Neural progenitor cell (in vitro differentiated cells): ENCODE measurements at regions not wholly inside any gene's neighbourhood (a gene's known extent, or its start where the extent isn't known, plus 50 kb on each side); places are given as distances from the start of the nearest gene placed in this dataset.

Source experiments
- EZH2 ChIP-seq: fragments of 200-600 bp; sonication (generic); IDR thresholded peaks from 2 replicates; pipeline ENCODE4 v1.6.1; 2017; ENCODE audit warnings: antibody characterized with exemption, mild to moderate bottlenecking, moderate library complexity
- EZH2phosphoT487 ChIP-seq: fragments of 200-600 bp; sonication (generic); IDR thresholded peaks from 2 replicates; pipeline ENCODE4 v1.6.1; 2017; ENCODE audit warnings: antibody characterized with exemption
- TF ChIP-seq, protein P1 (sequence below): fragments of 200-600 bp; sonication (generic); IDR thresholded peaks from 2 replicates; pipeline ENCODE4 v1.5.1; 2017; ENCODE audit warnings: antibody characterized with exemption, mild to moderate bottlenecking

DNA sequence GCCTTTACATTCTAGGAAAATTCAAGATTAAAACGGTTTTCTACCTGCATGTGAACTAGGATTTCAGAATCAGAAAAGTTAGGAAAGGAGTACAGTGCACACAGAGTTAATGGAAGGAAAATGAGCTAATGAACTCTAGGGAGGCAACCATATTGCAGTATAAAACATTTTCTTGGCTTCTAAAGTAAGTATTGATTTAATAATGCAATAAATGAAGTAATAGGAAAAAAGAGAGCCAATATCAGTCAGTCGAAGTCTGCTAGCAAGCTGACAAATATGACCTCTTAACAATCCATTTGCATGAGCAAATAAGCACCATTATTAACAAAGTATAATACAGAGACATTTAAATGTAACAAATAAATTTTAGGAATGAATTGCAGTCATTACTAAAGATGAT is 80.2 kb upstream of the COL3A1 start:
- TF ChIP-seq, protein P1, sequence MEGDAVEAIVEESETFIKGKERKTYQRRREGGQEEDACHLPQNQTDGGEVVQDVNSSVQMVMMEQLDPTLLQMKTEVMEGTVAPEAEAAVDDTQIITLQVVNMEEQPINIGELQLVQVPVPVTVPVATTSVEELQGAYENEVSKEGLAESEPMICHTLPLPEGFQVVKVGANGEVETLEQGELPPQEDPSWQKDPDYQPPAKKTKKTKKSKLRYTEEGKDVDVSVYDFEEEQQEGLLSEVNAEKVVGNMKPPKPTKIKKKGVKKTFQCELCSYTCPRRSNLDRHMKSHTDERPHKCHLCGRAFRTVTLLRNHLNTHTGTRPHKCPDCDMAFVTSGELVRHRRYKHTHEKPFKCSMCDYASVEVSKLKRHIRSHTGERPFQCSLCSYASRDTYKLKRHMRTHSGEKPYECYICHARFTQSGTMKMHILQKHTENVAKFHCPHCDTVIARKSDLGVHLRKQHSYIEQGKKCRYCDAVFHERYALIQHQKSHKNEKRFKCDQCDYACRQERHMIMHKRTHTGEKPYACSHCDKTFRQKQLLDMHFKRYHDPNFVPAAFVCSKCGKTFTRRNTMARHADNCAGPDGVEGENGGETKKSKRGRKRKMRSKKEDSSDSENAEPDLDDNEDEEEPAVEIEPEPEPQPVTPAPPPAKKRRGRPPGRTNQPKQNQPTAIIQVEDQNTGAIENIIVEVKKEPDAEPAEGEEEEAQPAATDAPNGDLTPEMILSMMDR = no peak
- TF ChIP-seq EZH2phosphoT487 (no peak), EZH2 (no peak)
